ENCODE measurements at regions not wholly inside any gene's neighbourhood (a gene's known extent, or its start where the extent isn't known, plus 50 kb on each side); places are given as distances from the start of the nearest gene placed in this dataset.

GRCh38 chr14:43249116-43249515, 1258.0 kb downstream of the FSCB start:
- no peak for DNase-seq (ENCODE audit: low read depth, low spot score)
- FAIRE-seq = no peak
- CTCF ChIA-PET = no interaction called here
- H3K27me3 ChIP-seq (ENCODE audit: control insufficient read depth in 2 of 2, insufficient read depth in 2 of 2, low read length in 2 of 2) = no peaks in the 10 kb centered on the region
- H3K9ac ChIP-seq (replicated peaks; ENCODE audit: extremely low read depth, insufficient read depth, low read length) = no peak overlapping the region
- no peaks in the 10 kb centered on the region for H3K79me2 ChIP-seq (ENCODE audit: control insufficient read depth, insufficient read depth, low read length)
- H3K4me3 ChIP-seq (replicated peaks in 1 of 3; ENCODE audit: insufficient read depth in 1 of 3, low read depth in 1 of 3, low read length in 3 of 3) = no peak overlapping the region
- no peaks in the 10 kb centered on the region for H3K9me1 ChIP-seq (replicated peaks; ENCODE audit: control insufficient read depth, extremely low read depth, insufficient read depth, low read length)
- H2AFZ ChIP-seq (ENCODE audit: low read depth, low read length) = no peak overlapping the region
- H3K36me3 ChIP-seq (ENCODE audit: control insufficient read depth in 2 of 2, extremely low read depth in 1 of 2, insufficient read depth in 2 of 2, low read length in 2 of 2) = no peaks in the 10 kb centered on the region
- H3K4me1 ChIP-seq (ENCODE audit: control insufficient read depth, extremely low read depth, insufficient read depth, low read length) = no peaks in the 10 kb centered on the region
- no TSS peak for BruUV-seq (replicated peaks)
- dilution Hi-C loops (cut with MboI; ENCODE audit: extremely low pct_ligation_motif_present, low sequenced_read_pairs) (no loop called here), intact Hi-C loops (cut with micrococcal nuclease) (no loop called here)
- no peaks in the 10 kb centered on the region for H4K20me1 ChIP-seq (replicated peaks; ENCODE audit: control insufficient read depth, extremely low read depth, insufficient read depth, low read length)
- no peak overlapping the region for H3K27ac ChIP-seq (ENCODE audit: insufficient read depth, low read depth, low read length)
- TF ChIP-seq EZH2 (IDR thresholded peaks at IDR 0.05; ENCODE audit: borderline replicate concordance, low read depth, low read length, severe bottlenecking) = no peak
- no peak for TF ChIP-seq GATA2 (IDR thresholded peaks at IDR 0.05; ENCODE audit: insufficient read depth, insufficient read length, low read depth, low read length)
- TF ChIP-seq JUN (IDR thresholded peaks at IDR 0.05; ENCODE audit: borderline replicate concordance, insufficient read depth, insufficient read length, low read depth) = no peak
- no peak for TF ChIP-seq MYC (IDR thresholded peaks at IDR 0.05; ENCODE audit: low read depth, low read length)
- no peak for TF ChIP-seq CTCF (IDR thresholded peaks at IDR 0.05; ENCODE audit: extremely low read depth in 1 of 2, insufficient read depth in 1 of 2, low read depth in 1 of 2, low read length in 2 of 2)
- TF ChIP-seq POLR2AphosphoS5 (IDR thresholded peaks at IDR 0.05; ENCODE audit: insufficient read depth, low read depth, low read length) = no peak
- no peak overlapping the region for H3K4me2 ChIP-seq (ENCODE audit: insufficient read depth, low read length)
- no peaks in the 10 kb centered on the region for H3K9me3 ChIP-seq (replicated peaks; ENCODE audit: control insufficient read depth, insufficient read depth, low read length)
- POLR2A ChIA-PET = no interaction called here

GRCh38 chr14:43247877-43248276, 1259.2 kb downstream of the FSCB start:
- no TSS peak for BruUV-seq (replicated peaks)
- peaks cover 3% of the 10 kb centered on the region for H3K9me3 ChIP-seq (replicated peaks; ENCODE audit: control insufficient read depth, insufficient read depth, low read length)
- dilution Hi-C loops (cut with MboI; ENCODE audit: extremely low pct_ligation_motif_present, low sequenced_read_pairs) = no loop called here
- CTCF ChIA-PET = no interaction called here
- DNase-seq (ENCODE audit: low read depth, low spot score) (no peak), FAIRE-seq (no peak)
- intact Hi-C loops (cut with micrococcal nuclease) = no loop called here
- H3K27me3 ChIP-seq (ENCODE audit: control insufficient read depth in 2 of 2, insufficient read depth in 2 of 2, low read length in 2 of 2) = no peaks in the 10 kb centered on the region
- no peaks in the 10 kb centered on the region for H3K4me1 ChIP-seq (ENCODE audit: control insufficient read depth, extremely low read depth, insufficient read depth, low read length)
- H4K20me1 ChIP-seq (replicated peaks; ENCODE audit: control insufficient read depth, extremely low read depth, insufficient read depth, low read length) = no peaks in the 10 kb centered on the region
- no peaks in the 10 kb centered on the region for H3K9me1 ChIP-seq (replicated peaks; ENCODE audit: control insufficient read depth, extremely low read depth, insufficient read depth, low read length)
- H3K4me3 ChIP-seq (replicated peaks in 1 of 3; ENCODE audit: insufficient read depth in 1 of 3, low read depth in 1 of 3, low read length in 3 of 3) = no peak overlapping the region
- no peak overlapping the region for H2AFZ ChIP-seq (ENCODE audit: low read depth, low read length)
- POLR2A ChIA-PET = no interaction called here
- H3K36me3 ChIP-seq (ENCODE audit: control insufficient read depth in 2 of 2, extremely low read depth in 1 of 2, insufficient read depth in 2 of 2, low read length in 2 of 2) = no peaks in the 10 kb centered on the region
- H3K4me2 ChIP-seq (ENCODE audit: insufficient read depth, low read length) = no peak overlapping the region
- TF ChIP-seq POLR2A (IDR thresholded peaks at IDR 0.05; ENCODE audit: low read depth, low read length) (no peak), GATA2 (IDR thresholded peaks at IDR 0.05; ENCODE audit: insufficient read depth, insufficient read length, low read depth, low read length) (no peak), MAX (IDR thresholded peaks at IDR 0.05; ENCODE audit: insufficient read depth, insufficient read length) (no peak), MYC (IDR thresholded peaks at IDR 0.05; ENCODE audit: low read depth, low read length) (no peak), CTCF (IDR thresholded peaks at IDR 0.05; ENCODE audit: extremely low read depth in 1 of 2, insufficient read depth in 1 of 2, low read depth in 1 of 2, low read length in 2 of 2) (no peak), EZH2 (IDR thresholded peaks at IDR 0.05; ENCODE audit: borderline replicate concordance, low read depth, low read length, severe bottlenecking) (no peak), JUN (IDR thresholded peaks at IDR 0.05; ENCODE audit: borderline replicate concordance, insufficient read depth, insufficient read length, low read depth) (no peak), FOS (IDR thresholded peaks at IDR 0.05; ENCODE audit: borderline replicate concordance, insufficient read depth, low read length) (no peak), POLR2AphosphoS5 (IDR thresholded peaks at IDR 0.05; ENCODE audit: insufficient read depth, low read depth, low read length) (no peak)
- H3K79me2 ChIP-seq (ENCODE audit: control insufficient read depth, insufficient read depth, low read length) = no peaks in the 10 kb centered on the region
- H3K9ac ChIP-seq (replicated peaks; ENCODE audit: extremely low read depth, insufficient read depth, low read length) = no peak overlapping the region
- no peak overlapping the region for H3K27ac ChIP-seq (ENCODE audit: insufficient read depth, low read depth, low read length)

All from endothelial cell of umbilical vein (primary cell).